ENCODE measurements at regions not wholly inside any gene's neighbourhood (a gene's known extent, or its start where the extent isn't known, plus 50 kb on each side); places are given as distances from the start of the nearest gene placed in this dataset.

DNA sequence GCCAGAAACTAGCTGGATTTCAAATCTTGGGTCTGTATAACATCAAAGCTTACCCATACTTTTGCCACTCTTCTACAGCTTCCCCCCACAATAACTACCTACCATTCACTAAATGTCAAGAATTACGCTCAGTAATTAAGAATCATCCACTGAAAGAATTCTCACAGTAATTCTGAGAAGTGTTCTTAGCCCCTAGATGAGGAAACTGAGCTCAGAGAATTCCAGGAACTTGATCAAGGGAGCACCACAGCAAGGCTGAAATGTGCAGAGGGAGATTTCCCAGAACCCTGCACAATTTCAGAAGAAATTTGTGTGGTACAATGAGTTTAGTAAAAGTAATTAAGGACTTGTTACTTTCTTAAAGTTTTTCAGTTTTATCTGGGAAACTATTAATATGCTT is 194.5 kb upstream of the STK17B start:
- DNase-seq (ENCODE audit: low read depth, low spot score): no peak
- in situ Hi-C loops (cut with HindIII; ENCODE audit: low pct_unique_long_range_greater_than_20kb, low sequenced_read_pairs): no loop called here

DNA sequence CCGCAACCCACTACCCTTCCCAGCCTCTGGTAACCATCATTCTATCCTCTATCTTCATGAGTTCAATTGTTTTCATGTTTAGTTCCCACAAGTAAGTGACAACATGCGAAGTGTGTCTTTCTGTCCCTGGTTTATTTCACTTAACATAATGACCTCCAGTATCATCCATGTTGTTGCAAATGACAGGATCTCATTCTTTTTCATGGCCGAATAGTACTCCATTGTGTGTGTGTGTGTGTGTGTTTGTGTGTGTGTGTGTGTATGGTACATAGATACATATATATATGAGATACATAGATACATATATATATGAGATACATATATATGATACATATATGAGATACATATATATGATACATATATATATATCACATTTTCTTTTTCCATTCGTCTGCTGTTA is 196.3 kb upstream of the STK17B start:
- in situ Hi-C loops (cut with HindIII; ENCODE audit: low pct_unique_long_range_greater_than_20kb, low sequenced_read_pairs): no loop called here

GRCh38 chr2:196368546-196369225 is 197.3 kb upstream of the STK17B start:
- in situ Hi-C loops (cut with HindIII; ENCODE audit: low pct_unique_long_range_greater_than_20kb, low sequenced_read_pairs): no loop called here
- DNase-seq (ENCODE audit: low read depth, low spot score): no peak

More for the DNA sequence above, 196.3 kb upstream of the STK17B start:
- no peak for DNase-seq (ENCODE audit: low read depth, low spot score)

GRCh38 chr2:196369967-196370366 is 198.6 kb upstream of the STK17B start:
- no peak for DNase-seq (ENCODE audit: low read depth, low spot score)
- in situ Hi-C loops (cut with HindIII; ENCODE audit: low pct_unique_long_range_greater_than_20kb, low sequenced_read_pairs): no loop called here

- DNase-seq (ENCODE audit: low read depth, low spot score): no peak
- in situ Hi-C loops (cut with HindIII; ENCODE audit: low pct_unique_long_range_greater_than_20kb, low sequenced_read_pairs): no loop called here
Observed at GRCh38 chr2:196370381-196370780, 199.0 kb upstream of the STK17B start.

DNA sequence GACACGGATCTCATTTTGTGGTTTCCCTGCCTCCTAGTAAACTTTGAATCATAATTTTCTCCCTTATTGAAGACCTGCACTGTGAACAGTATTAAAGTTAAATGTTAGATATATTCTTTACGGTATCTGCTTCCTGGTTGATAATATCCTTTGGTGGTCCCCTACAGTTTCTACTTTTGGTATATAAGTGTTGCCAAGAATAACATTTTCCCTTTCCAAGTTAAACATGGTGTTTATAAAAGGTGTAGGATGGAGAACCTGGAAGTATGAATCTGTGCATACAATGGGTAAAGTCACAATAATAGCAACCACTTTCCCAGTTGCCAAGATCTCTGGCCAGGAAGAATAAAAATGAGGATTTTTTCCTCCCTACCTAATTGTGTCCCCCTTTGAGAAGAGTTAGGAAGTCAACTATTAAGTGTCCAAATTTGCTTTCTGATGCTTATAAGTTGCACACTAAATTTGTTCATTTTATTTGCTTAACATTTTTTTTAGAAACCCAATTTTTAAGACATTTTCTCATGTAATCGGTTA is 201.0 kb upstream of the STK17B start:
- in situ Hi-C loops (cut with HindIII; ENCODE audit: low pct_unique_long_range_greater_than_20kb, low sequenced_read_pairs): no loop called here

DNA sequence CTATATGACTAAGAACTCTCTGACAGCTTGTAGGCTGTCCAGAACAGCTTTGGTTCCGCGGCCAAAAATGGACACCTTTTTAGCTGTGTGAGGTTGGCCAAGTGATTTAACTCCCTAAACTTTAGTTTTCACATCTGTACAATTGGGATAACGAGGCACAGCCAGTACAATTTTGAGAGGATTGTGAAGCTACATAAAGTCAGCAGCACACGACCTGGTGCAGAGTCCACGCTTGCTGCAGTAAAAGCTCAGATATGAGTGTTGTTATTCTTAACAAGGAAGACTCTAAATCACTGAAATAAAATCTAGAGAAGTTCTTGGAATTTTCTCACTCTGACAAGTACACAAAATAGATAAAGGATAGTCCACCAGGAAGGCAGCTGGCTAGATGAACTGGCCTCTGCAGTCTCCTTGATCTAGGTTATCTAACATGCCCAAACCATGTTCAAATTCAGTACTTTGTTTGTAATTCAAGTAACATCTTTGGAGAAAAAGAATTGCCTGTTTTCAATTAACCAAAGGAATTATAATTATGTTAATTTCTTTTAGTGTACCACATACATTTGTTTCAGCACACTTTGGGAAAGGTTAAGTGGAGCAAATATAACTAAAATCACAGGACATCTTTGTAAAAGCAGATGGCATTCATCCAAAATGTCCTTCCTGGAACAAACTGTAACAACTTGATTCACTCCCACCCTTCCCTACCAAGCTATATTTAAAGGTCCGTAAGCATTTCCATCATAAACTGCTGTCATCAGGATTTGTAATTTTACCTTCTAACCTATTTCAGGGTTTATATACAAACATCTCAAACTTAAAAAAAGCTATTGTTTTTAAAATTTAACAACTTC is 201.7 kb upstream of the STK17B start:
- DNase-seq (ENCODE audit: low read depth, low spot score): no peak
- in situ Hi-C loops (cut with HindIII; ENCODE audit: low pct_unique_long_range_greater_than_20kb, low sequenced_read_pairs): no loop called here

More for the DNA sequence above, 201.0 kb upstream of the STK17B start:
- no peak for DNase-seq (ENCODE audit: low read depth, low spot score)

- in situ Hi-C loops (cut with HindIII; ENCODE audit: low pct_unique_long_range_greater_than_20kb, low sequenced_read_pairs): no loop called here
- DNase-seq (ENCODE audit: low read depth, low spot score): no peak
Observed at GRCh38 chr2:196376984-196377877, 205.9 kb upstream of the STK17B start.

DNA sequence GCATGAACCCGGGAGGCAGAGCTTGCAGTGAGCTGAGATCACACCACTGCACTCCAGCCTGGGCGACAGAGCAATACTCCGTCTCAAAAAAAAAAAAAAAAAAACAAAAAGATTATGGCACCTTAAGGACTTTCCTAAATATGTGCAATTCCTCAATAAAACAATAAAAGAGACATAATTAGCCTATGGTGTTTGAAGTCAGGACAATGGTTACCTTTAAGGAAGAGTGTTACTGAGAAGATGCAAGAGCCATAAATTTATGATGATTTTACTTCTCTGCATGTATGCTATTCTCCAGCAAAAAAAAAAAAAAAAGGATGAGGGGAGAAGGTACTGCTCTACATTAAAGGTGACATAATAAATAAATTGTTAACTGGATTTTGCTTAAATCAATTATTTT is 208.2 kb upstream of the STK17B start:
- in situ Hi-C loops (cut with HindIII; ENCODE audit: low pct_unique_long_range_greater_than_20kb, low sequenced_read_pairs): no loop called here
- DNase-seq (ENCODE audit: low read depth, low spot score): no peak

GRCh38 chr2:196380098-196380497 is 208.7 kb upstream of the STK17B start:
- no peak for DNase-seq (ENCODE audit: low read depth, low spot score)
- in situ Hi-C loops (cut with HindIII; ENCODE audit: low pct_unique_long_range_greater_than_20kb, low sequenced_read_pairs): no loop called here

- in situ Hi-C loops (cut with HindIII; ENCODE audit: low pct_unique_long_range_greater_than_20kb, low sequenced_read_pairs): no loop called here
- DNase-seq (ENCODE audit: low read depth, low spot score): no peak
Observed at GRCh38 chr2:196380575-196380974, 209.2 kb upstream of the STK17B start.

DNA sequence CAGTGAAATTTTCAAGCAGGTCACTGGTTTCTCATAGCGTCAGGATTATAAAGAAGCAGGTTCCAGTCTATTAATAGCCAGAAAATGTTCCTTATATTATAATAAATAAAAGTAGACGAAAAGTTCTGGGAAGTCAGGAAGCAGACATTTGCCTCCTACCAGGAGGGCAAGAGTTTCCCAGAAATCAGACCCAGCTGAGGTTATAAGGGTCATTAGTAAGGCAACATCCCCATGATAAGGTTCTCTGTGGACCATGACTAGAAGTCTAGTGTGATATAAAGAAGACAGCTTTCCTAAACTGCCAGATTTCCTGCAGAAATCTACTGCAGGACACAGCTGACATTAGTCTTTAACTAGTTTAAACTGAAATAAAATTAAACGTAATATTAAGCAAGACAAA is 210.1 kb upstream of the STK17B start:
- no peak for DNase-seq (ENCODE audit: low read depth, low spot score)
- in situ Hi-C loops (cut with HindIII; ENCODE audit: low pct_unique_long_range_greater_than_20kb, low sequenced_read_pairs): no loop called here

GRCh38 chr2:196383799-196384198 is 212.4 kb upstream of the STK17B start:
- in situ Hi-C loops (cut with HindIII; ENCODE audit: low pct_unique_long_range_greater_than_20kb, low sequenced_read_pairs): no loop called here

DNA sequence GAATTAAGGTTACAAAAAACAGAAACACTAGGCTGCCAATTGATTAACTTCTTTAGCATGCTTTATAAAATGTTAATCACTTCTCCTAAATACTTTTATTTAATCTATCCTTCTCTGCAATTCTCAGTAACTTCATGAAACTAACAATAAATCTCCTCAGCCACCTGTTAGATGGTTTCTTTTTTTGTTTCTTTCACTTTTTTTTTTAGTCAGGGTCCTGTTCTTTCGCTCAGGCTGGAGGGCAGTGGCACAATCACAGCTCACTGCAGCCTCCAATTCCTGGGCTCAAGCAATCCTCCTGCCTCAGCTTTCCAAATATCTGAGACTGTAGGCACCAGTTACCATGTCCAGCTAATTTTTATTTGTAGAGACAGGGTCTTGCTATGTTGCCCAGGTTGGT is 213.4 kb upstream of the STK17B start:
- no peak for DNase-seq (ENCODE audit: low read depth, low spot score)
- in situ Hi-C loops (cut with HindIII; ENCODE audit: low pct_unique_long_range_greater_than_20kb, low sequenced_read_pairs): no loop called here

More at GRCh38 chr2:196383799-196384198, 212.4 kb upstream of the STK17B start:
- DNase-seq (ENCODE audit: low read depth, low spot score): no peak

DNA sequence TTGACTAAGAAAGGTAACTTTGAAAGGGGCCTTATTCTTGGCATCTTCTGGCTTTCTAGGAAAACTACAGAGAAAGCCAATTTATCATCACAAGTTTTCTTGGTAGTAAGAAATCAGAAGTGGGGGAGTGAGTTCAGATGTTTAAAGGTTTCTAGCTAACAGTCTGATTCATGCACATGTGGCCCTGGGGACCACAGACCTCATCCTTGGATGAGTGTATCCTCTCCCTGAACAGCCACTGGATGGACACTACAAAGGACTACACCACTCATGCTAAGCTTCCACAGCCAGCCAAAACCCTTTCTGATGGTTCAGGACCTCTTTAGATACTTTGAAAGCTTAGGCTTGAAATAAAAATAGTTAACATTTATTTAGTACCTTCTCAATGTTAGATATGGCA is 218.3 kb upstream of the STK17B start:
- in situ Hi-C loops (cut with HindIII; ENCODE audit: low pct_unique_long_range_greater_than_20kb, low sequenced_read_pairs): no loop called here
- DNase-seq (ENCODE audit: low read depth, low spot score): no peak

DNA sequence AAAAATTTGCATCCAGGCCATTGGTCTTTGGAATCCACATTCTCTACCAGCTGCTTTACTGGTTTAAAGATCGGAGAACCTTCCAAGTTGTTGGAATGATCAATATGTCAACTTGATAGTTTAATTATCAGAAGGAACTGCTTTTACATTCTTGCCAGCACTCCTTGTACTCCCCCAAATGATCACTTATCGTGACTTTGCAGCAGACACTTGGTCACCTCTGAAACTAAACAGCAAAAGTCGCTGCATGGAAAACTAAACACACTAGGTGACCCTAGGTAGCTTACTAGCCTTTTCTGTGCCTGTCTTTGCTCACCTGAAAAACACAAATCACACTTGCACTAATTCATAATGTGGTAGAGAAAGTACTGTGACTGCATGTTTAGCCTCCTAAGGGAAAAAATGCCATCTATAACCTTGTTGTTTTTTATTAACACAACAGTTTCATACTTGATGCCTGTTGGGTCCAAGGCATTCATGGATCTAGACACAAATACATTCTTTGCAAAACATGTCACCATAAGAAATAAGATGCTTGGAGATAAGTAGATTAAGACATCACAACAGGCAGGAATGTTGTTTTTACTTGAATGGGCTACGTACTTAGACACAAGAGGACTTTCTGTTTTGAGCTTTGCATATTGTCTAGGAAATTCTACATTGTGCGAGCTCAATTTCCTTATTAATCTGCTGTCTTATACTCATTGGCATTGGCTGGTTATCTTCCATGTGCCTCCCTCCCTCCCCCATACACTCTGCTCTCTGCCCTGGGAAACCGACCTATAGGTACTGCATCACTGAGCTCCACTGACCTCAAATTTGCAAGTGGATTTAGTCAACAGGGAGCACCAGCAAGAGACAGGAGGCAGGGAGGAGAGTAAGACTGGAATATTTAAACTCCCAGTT is 219.1 kb upstream of the STK17B start:
- in situ Hi-C loops (cut with HindIII; ENCODE audit: low pct_unique_long_range_greater_than_20kb, low sequenced_read_pairs): no loop called here
- DNase-seq (ENCODE audit: low read depth, low spot score): no peak

GRCh38 chr2:196391149-196391479 is 219.7 kb upstream of the STK17B start:
- in situ Hi-C loops (cut with HindIII; ENCODE audit: low pct_unique_long_range_greater_than_20kb, low sequenced_read_pairs): no loop called here
- DNase-seq (ENCODE audit: low read depth, low spot score): no peak

Measured in SK-MEL-5 (cell line).